Activated CD8-positive, alpha-beta memory T cell treated with anti-CD3 and anti-CD28 coated beads for 4 hours (primary cell): ENCODE measurements at regions not wholly inside any gene's neighbourhood (a gene's known extent, or its start where the extent isn't known, plus 50 kb on each side); places are given as distances from the start of the nearest gene placed in this dataset.

Experiments
- DNase-seq, 2 donors: peaks; one replicate each; pipeline ENCODE4 v3.0.0-alpha.2; 2020; ENCODE audit warnings: low read depth in 2 of 2

DNA sequence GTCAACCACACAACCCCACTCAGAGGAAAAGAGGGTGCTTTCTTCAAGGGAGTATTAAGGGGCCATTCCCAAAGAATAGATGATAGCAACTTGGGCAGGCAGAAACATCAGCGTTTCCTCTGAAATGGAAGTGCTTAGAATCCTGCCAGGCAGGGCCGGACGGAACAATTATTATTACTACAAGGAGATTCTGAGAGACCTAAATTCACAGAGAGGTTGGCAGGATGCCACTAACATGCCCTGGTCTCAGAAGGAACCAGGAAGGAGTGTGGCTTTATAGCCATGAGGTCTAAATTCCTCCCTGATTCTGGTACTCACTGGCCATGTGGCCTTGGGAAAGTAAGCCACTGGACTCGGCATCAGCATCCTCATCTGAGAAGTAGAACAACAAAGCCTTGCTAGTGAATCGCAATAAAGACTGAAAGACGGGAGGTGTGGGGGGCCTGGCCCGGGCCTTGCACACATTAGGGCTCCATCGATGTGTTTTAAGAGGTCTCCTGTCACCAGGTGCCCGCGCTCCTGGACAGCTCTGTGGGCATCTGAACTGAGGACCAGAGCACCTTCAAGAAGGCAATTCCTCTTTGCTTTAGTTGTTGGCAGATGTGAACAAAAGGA lies 131.5 kb downstream of the OAT start:
- no peak for DNase-seq

DNA sequence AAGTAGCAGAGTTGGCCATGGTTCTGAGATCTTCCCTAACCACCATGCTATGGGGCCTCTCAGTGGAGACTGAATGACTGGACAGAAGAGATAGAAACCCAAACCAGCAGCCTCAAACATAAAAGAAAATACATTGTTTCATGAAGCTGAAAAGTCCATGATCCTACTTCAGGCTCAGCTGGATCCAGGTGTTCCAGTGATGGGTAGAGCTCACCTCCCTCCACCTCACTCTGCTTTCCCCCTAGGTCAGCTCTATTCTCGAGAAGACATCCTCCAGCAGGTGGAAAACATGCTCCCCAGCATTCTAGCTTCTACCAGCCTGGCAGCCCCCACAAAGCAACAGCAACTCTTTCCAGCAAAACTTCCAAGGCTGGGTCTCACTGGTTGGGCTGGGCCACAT lies 132.1 kb downstream of the OAT start:
- DNase-seq = no peak

DNA sequence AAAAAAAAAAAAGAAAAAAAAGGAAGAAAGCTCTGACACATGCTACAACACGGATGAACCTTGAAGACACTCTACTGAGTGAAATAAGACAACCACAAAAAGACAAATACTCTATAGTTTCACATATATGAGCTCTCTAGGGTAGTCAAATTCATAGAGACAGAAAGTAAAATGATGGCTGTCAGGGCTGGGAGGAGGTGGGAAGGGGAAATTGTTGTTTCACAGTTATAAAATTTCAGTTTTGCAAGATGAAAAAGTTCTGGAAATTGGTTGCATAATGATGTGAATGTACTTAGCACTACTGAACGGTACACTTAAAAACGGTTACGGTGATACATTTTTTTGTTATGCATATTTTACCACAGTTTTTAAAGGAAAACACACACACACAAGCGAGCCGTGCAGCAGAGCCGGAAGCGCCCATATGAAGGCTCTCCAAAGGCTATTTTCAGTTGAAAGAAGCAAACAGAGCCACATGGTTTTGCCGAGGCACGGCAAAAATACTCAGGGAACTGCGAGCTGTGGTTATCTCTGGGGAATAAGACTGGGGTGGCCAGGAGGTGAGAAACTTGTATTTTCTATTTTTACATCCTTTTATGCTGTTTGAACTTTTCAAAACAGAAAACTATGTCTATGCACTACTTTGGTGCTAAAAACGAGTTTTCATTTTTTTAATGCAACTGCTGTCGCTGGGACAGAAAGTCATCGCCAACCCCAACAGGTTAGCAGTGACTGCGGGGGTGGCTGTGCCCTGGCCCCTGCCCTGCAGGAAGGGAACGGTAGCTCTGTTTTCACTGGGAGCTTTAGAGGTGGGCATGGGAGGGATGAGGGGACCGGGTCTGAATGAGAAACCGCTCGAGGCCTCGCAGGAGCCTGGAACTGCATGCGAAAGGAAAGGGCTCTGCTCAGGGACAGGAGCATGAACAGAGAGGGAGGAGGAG lies 132.9 kb downstream of the OAT start:
- no peak for DNase-seq

DNA sequence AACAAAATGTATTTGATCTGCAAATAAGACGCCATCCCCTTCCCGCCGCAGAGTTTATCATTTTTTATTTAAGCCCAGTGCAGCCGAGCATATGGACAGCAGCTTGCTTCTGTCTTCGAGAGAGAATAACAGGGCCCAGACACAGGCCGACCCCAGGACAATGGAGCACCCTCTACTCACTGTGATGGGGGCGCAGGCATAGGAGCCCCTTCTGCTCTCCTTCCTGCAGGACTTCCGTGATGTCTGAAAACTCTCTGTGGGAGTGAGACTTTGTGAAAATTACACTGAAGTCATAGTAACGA lies 134.8 kb downstream of the OAT start:
- no peak for DNase-seq

DNA sequence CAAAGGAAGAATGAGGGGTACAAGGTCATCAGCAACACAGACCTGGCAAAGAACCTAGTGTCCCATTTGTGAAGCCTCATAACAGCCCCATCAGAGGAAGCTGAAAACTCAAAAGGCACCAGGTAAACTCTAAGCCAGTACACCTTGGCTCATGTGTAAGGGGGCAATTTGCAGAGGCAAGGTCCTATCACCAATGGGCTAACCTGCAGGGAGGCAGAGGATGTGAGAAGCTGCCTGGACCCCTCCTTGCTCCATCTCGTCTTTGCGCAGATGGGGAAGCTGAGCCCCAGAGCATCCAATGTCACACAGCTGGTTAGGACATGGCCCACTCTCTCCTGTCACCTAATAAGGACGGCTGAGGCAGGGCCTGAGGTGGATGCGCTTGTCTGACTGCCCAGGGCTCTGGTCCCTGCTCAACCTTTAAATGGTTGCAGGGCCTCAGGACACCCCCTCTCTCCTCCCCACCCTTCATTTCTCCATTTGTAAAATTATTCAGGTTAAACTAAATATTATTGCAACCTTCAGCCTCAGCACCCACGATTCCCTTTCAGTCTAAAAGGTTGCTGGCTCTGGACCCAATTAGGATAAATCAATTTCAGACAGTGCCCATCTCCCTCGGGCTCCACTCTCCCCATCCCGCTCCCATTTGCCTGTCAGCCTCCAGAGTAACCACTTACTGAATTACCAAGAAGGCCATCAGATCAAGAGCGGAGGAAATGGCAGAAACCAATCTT lies 135.3 kb downstream of the OAT start:
- DNase-seq = no peak

DNA sequence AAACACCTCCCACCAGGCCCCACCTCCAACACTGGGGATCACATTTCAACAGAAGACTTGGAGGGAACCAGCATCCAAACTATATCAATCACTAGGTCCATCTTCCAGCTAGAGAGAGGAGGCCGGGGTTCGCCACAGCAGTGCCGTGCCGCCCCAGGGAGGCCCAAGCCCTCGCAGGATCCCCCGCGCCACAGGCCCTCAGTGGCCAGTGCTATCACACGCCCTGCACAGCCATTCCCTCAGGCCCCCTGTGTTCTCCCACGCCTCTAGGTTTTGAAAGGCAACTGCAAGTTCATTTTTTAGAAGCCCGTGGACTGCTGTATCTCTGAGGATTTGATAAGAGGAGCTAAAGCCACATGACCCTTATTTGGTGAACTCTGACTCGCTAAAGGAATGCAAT lies 136.4 kb downstream of the OAT start:
- no peak for DNase-seq

DNA sequence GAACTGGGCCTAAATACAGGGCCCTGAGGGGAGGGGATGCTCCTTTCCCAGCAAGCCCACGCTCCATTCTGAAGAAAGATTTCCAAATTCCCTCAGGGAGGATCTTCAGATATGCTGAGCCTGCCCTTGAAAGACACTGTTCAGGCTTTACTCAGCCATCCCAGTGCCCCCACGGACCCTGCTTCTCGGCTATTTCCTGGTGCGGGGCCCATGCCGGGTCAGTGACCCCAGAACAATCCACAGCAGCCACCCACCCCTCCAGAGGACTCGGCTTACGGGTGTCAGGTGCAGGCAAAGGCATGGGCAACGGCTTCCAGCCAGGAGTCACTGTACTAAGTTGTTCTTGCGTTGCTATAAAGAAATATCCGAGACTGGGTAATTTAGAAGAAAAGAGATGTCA lies 137.1 kb downstream of the OAT start:
- DNase-seq = no peak

DNA sequence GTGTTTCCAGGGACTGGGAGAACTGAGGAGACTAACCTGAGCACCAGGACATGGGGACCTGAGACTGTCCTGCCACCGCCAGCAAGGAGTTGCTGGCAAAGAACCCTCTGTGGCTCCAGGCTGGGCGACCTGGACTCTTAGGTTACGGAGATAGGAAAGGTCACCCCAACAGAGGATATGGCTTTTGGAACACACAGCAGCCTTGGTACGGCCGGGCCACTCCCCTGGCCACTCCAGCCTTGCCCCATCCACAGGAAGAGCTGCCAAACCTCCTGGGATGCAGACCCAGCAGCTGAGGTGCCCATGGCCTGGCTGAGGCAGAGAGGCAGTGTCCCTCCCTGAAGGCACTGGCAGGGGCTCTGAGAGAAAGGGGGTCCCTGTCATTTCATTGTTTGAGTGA lies 137.8 kb downstream of the OAT start:
- DNase-seq = no peak

DNA sequence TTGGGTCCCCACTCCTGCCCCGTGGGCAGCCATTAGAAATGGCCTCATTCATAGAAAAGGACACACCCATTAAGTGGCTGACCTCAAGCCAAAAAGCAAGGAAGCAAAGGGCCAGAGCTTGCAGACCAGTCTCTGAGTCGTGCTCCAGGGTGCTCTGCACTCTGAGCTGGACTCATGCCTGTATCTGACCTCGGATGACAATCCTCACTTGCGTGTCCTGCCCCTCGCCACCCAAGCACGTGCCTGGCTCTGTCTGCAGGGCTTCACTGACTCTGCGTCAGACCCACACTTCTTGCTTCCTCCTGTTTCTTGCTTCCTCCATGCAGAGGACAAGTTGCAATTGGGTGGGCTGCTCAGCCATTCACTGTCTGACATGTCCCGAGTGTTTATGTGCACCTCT lies 138.8 kb downstream of the OAT start:
- no peak for DNase-seq

DNA sequence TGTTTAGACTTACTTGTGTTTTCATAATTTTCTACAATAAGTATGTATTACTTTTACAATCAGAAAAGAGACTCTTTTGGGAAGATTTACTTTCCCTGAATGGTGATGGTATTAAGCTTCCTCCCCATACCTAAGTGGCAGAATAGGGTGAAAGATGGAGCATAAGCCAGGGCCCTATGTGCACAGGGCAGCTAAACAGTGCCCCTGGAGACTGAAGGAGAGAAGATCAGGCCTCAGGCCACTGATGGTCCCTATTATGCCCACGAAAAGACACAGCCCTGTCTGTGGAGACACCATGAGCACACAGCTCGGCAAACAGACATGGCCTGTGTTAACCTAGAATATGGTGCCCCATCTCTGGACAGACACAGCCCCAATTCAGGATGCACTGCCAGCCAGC lies 139.4 kb downstream of the OAT start:
- no peak for DNase-seq

DNA sequence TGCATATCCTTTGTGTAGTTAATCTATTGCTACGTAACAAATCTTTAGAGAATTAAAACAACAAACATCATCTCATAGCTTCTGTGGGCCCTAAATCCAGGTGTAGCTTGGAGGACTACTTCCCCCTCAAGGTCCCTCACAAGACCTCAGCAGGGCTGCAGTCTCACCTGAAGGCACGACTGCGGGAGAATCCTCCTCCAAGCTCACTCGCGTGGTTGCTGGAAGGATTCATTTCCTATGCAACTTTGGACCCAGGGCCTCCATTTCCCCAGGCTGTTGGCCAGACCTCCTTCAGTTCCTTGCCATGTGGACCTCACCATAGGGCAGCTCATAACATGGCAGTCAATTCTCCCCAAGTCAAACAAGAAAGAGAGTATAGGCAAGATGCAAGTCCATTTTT lies 140.4 kb downstream of the OAT start:
- no peak for DNase-seq

DNA sequence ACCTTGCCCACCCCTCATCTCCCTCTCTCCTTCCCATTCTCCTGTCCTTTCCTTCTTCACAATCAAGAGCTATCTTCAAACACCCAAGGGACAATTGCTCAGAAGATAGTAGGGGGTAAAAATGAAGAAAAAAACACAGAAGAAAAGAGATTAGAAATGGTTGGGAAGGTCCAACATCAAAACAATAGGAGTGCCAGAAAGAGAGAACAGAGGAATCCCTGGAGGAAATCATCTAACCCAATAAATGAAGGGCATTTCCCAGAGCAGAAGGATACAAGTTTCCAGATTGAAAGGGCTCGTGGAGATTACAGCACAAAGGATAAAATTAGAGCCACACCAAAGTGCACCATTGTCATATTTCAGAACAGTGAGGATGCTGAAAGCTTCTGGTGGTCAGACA lies 145.6 kb downstream of the OAT start:
- DNase-seq = no peak

DNA sequence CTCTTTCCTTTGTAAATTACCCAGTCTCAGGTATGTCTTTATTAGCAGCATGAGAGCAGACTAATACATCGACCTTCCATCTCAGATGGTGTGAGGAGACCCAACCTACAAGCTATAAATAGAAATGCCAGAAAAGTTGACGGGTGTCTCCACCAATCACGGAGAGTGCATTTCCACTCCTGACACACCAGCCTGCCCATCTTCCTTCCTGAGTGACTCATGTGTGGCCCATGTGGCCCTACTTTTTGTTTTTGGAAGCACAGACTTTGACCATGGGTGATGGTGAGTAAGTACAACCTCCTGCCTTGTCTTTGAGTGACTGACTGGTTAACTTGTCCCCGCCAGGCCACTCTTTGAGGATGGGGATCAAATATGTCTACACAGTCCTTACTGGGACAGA lies 147.0 kb downstream of the OAT start:
- no peak for DNase-seq

DNA sequence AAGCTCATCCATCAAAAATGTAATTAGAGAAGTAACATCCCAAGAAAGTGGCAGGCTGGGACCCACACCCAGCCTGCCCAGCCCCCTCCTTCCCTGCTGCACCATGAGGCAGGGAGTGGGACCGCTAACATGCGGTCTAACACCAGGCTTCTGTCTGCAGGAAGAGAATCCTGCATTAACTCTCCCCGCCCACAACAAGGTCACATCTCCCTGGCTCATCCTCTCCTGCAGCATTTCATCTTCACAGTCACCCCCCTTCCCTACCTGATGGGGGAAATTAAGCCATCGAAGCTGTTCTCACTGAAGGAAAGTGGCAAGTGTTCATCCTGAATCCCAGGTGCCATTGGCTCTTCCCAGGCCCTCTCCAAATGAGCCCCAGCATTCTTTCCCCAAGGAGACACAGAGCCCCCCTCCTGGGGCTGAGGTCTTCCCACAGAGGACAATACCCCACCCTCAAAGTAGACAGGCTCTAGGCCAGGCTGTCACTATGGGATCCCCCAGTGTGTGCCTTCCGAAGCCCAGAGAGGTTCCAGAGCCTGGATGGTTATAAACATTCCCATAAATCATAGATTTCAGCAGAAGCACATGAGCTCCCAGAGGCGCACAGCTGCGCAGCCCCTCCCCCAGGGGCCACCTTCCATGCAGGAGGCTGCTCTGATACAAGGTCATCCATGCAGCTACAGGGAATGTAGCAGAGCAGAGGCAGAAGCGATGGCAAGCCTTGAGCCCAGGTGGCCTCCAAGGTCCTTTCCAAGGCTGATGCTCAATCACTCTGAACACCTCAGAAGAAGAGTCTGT lies 148.0 kb downstream of the OAT start:
- DNase-seq = no peak

DNA sequence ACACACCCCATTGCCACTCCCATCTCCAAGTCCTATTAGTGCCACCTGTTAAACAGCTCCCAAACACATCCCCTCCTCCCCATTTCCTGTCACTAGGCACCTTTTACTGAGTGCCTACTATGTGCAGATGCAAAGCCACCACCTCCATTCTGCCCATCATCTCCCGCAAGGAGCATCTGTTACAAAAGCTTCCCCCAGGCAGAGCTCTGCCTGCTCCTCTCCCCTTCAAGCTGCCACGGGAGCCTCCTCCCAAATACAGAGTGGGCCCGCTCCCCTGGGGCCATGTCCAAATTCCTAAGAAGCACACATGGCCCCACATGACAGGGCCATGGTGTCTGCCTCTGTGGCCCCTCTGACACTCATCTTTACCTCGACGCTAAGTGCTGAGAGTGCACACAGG lies 149.7 kb downstream of the OAT start:
- no peak for DNase-seq

DNA sequence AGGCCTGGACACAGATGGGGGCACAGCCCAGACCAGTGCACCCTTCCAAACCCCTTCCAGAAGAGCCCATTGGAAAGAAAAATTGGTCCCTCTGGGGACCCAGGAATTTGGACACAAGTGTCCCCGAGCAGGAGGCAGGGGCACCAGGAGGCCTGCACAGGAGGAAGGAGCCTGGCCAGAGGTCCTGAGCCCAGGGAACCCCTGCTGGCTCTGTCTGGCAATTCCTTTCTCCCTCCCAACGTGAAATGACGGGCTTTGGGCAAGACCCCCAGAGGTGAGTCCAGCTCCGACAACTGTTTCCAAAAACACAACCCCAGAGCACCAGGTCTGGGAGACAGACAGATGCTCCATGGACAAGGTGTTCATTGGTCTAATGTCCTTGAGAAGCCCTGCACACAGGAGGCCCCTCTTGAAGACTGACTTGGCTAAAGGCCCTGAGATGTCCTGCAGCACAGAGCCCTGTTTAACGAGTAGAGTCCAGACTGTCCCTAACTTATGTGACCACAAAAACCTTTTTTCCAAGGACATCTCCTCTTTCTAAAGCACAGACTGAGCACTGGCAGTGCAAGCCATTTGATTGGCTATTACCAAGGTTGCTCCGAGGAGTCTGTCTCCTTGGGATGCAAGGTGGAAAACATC lies 150.7 kb downstream of the OAT start:
- no peak for DNase-seq

DNA sequence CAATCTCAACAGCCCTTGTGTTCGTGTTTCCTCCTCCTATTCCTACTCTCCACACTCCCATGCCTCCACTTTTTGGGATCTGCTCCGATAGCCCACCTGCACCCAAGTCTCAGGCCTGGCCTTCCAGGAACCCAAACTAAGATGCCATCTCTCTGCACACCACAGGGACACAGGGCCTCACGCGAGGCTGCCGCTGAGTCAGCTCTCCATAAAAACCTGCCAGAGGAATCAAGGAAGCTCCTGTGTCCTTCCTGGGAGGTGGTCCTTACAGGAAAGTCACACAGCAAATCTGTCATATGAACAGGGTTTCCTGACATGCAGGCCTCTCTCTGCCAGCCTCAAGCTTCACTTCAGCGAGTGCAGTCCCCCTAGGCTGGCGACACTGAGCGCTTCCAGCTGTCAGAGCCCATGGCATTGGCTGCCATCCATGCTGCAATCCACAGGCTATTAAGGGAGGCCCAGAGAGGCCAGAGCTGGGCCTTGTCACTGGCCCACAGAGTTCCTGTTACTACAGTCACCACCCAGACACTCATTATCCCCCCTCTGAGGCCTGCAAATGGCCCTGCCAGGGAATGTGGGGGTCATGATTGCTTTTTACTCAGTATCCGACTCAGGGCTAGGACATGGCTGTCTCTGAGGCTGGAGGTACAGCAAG lies 151.4 kb downstream of the OAT start:
- DNase-seq = no peak

DNA sequence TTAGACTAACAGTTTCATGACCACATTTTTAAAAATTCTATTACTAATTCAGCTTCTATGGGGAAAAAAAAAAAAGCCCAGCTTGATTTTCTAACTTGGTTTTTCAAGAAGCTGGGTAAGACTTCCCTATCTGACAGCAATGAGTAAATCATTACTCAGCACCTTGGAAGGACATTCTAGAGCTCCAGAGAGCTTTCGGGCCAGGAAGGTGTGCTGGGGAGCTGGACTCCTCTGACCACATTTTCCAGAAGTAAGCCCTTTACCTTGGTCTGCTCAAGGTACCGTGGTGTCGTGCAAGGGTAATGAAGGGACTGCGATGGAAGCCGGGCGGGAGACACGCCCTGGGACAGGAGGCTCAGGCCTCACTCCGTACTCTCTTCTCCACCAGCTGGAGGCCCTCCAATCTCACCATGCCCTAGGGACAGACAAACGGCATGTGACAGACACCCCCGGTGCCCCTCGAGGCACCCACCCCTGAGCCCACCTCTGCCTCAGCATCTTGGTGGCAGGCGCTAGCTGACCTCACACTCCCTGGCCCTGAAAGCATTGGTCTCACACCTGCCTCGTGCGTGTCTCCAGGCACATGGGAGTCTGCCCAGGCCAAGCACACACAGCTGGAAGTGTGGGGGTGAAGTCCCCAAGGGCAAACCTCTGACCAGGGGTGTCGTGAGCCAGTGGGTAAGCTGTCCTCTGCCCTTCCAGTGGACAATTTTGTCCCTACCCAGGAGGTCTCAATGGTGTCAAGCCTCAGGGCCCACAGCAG lies 152.1 kb downstream of the OAT start:
- DNase-seq = no peak

DNA sequence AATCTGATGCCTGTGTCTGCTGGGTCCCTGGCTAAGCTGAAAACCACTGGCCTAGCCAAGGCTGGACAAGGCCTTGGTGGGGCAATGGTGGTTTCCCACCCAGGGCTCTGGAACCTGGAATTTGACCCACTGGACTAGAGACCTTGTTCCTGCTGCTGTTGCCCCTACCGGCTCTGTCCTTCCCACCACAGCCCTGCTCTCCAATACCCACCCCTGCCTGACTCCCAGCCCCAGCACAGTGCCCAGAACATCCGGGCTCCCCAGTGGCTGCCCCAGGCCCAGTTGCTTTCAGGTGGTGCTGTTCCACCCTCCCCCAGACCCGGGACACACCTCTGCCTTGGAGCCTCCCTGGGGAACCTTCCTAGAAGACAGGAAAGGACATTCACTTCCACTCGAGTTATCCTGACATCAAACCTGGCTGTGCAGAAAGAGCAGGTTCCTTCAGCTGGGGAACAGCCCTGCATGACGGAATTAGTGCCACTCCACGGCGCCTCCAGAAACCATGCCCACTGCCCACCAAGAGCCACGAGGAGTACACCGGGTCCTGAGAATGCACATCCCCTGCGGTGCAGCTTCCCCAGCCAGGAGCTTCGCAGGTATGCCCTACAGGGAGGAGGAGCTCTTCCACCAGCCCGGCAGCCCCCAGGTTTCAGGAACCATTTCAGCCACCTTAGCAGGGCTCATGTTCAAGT lies 152.8 kb downstream of the OAT start:
- DNase-seq = no peak

DNA sequence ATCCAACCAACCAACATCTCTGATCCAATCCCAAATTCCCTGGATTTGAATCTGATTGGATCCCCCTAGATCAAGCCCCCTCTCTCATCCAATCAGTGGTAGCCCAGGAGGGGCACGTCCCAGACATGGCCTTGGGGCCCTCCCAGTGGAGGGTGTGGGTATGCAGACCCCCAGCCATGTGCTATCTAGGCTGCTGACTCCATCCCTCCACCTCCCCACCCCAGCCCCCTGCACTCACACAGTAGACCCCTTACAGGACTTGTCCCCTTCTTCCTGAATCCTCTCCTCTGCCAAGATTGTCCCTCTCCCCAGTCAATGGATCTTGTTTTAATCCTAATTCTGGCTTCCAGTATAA lies 153.4 kb downstream of the OAT start:
- no peak for DNase-seq
